B cell (primary cell): ENCODE measurements at regions not wholly inside any gene's neighbourhood (a gene's known extent, or its start where the extent isn't known, plus 50 kb on each side); places are given as distances from the start of the nearest gene placed in this dataset.

Source experiments
- ATAC-seq: fragments of 200-7000 bp; cut with Tn5 transposase; one replicate; pipeline ENCODE4 v1.10.0; 2021; ENCODE audit warnings: low read depth, mild to moderate bottlenecking, moderate number of reproducible peaks, moderate library complexity
- CTCF ChIA-PET: fragments of 350-600 bp; sonication (Branson Sonifier 250); formaldehyde crosslinking; loops from one replicate; lab custom pipeline; 2021; ENCODE audit warnings: antibody characterized with exemption, inconsistent platforms; lab: Charles Lee
- POLR2A ChIA-PET: fragments of 350-600 bp; sonication (Branson Sonifier 250); formaldehyde crosslinking; loops from one replicate; lab custom pipeline; 2021; ENCODE audit warnings: antibody characterized with exemption; lab: Charles Lee
- DNase-seq: peaks from one replicate; pipeline ENCODE4 v3.0.0; 2013
- H2AFZ ChIP-seq: 2 replicates; pipeline ENCODE4 v1.6.1; 2012; ENCODE audit warnings: mild to moderate bottlenecking, low read depth, low read length; ENCODE audit not compliant: insufficient read depth, poor library complexity, severe bottlenecking
- H3K27ac ChIP-seq, 2 donors: 1 replicate in 1 of 2; 2 replicates in 1 of 2; pipeline ENCODE4 v1.5.1; 2012 to 2013; ENCODE audit warnings: low read length in 2 of 2, mild to moderate bottlenecking in 2 of 2, moderate library complexity in 1 of 2
- H3K27me3 ChIP-seq, 4 experiments: fragments of 200-600 bp in 1 of 4; sonication (generic) in 1 of 4; replicated peaks in 1 of 4; 1 replicate in 2 of 4; 2 replicates in 2 of 4; pipeline versions ENCODE4 v1.6.1 to v1.7.0; 2013 to 2016; ENCODE audit warnings: low read length in 3 of 4, mild to moderate bottlenecking in 2 of 4, mixed read lengths in 1 of 4, moderate library complexity in 1 of 4; ENCODE audit not compliant: insufficient read depth in 4 of 4, control insufficient read depth in 3 of 4; ENCODE audit errors: control extremely low read depth in 1 of 4
- H3K36me3 ChIP-seq, 2 experiments: replicated peaks in 1 of 2; 1 replicate in 1 of 2; 2 replicates in 1 of 2; pipeline versions ENCODE4 v1.6.1 to v1.7.1; 2013; ENCODE audit warnings: low read length in 1 of 2; ENCODE audit not compliant: insufficient read depth in 2 of 2, control insufficient read depth in 1 of 2; ENCODE audit errors: control extremely low read depth in 1 of 2, extremely low read depth in 1 of 2
- H3K4me1 ChIP-seq, 2 donors: fragments of 200-600 bp in 1 of 2; sonication (generic) in 1 of 2; 1 replicate in 1 of 2; 2 replicates in 1 of 2; pipeline versions ENCODE4 v1.5.1 to v1.6.1; 2013 to 2017; ENCODE audit warnings: low read length in 2 of 2; ENCODE audit not compliant: control insufficient read depth in 2 of 2, insufficient read depth in 2 of 2
- H3K4me2 ChIP-seq: replicated peaks from 2 replicates; pipeline ENCODE3; 2012; ENCODE audit warnings: mild to moderate bottlenecking, low read depth, low read length; ENCODE audit not compliant: poor library complexity, severe bottlenecking
- H3K4me3 ChIP-seq, 5 experiments: fragments of 200-600 bp in 1 of 5; sonication (generic) in 1 of 5; 1 replicate in 3 of 5; 2 replicates in 2 of 5; pipeline versions ENCODE4 v1.5.1 to v1.7.0; 2011 to 2016; ENCODE audit warnings: low read length in 4 of 5, mild to moderate bottlenecking in 4 of 5, low read depth in 2 of 5, control low read depth in 1 of 5, moderate library complexity in 1 of 5; ENCODE audit not compliant: insufficient read depth in 1 of 5; ENCODE audit errors: control extremely low read depth in 1 of 5, extremely low read depth in 1 of 5
- H3K79me2 ChIP-seq: fragments of 200-600 bp; sonication (generic); one replicate; pipeline ENCODE4 v1.6.0; 2016; ENCODE audit warnings: low read length; ENCODE audit not compliant: control insufficient read depth, insufficient read depth
- H3K9ac ChIP-seq: fragments of 200-600 bp; sonication (generic); 2 replicates; pipeline ENCODE4 v1.6.1; 2017; ENCODE audit warnings: mild to moderate bottlenecking, low read length, moderate library complexity
- H3K9me3 ChIP-seq, 3 donors: one replicate each; pipeline versions ENCODE4 v1.6.1 to v1.7.1; 2013; ENCODE audit warnings: low read length in 2 of 3; ENCODE audit not compliant: control insufficient read depth in 2 of 3, insufficient read depth in 1 of 3; ENCODE audit errors: control extremely low read depth in 1 of 3
- H4K20me1 ChIP-seq: 2 replicates; pipeline ENCODE4 v1.6.0; 2012; ENCODE audit warnings: mild to moderate bottlenecking, low read length; ENCODE audit not compliant: insufficient read depth, control insufficient read depth, poor library complexity, severe bottlenecking
- H3K27ac Mint-ChIP-seq: one replicate; pipeline ENCODE4 v1.8.0; 2021; ENCODE audit warnings: mixed read lengths
- H3K27me3 Mint-ChIP-seq: one replicate; pipeline ENCODE4 v1.8.0; 2021; ENCODE audit warnings: mixed read lengths
- H3K4me1 Mint-ChIP-seq: one replicate; pipeline ENCODE4 v1.8.0; 2021; ENCODE audit warnings: mixed read lengths
- H3K4me3 Mint-ChIP-seq: one replicate; pipeline ENCODE4 v1.8.0; 2021; ENCODE audit warnings: mixed read lengths
- H3K9me3 Mint-ChIP-seq: one replicate; pipeline ENCODE4 v1.8.0; 2022; ENCODE audit warnings: mixed read lengths; ENCODE audit not compliant: insufficient read depth
- CTCF ChIP-seq: fragments of 200-600 bp; IDR thresholded peaks from one replicate; pipeline ENCODE4 v1.8.0; 2022; ENCODE audit warnings: antibody characterized with exemption, mild to moderate bottlenecking
- EZH2 ChIP-seq: IDR thresholded peaks from 2 replicates; pipeline ENCODE4 v1.6.1; 2012; ENCODE audit warnings: borderline replicate concordance, low read depth, mild to moderate bottlenecking, moderate library complexity, low read length; ENCODE audit not compliant: insufficient read depth, poor library complexity, severe bottlenecking
- WGBS: methylation state at CpG from one replicate; pipeline ENCODE4 v1.1.5; 2013; ENCODE audit warnings: missing lambda C conversion rate; ENCODE audit not compliant: insufficient coverage; 5-methylcytosine and 5-hydroxymethylcytosine counted together
- intact Hi-C: fragments of 100-400 bp; cut with micrococcal nuclease; formaldehyde crosslinking; loops from one replicate; pipeline ENCODE4 v1.10.0; 2022

GRCh38 chr2:234768608-234769196 lies 183.1 kb upstream of the SH3BP4 start:
- H3K4me1 Mint-ChIP-seq = no peaks in the 10 kb centered on the region
- no peaks in the 10 kb centered on the region for H3K36me3 ChIP-seq
- no peak overlapping the region for H2AFZ ChIP-seq
- no peak overlapping the region for H3K9ac ChIP-seq
- H3K27ac Mint-ChIP-seq = no peak overlapping the region
- H3K27ac ChIP-seq = no peak overlapping the region
- H3K27me3 ChIP-seq = peaks cover 0 to 5% (median 0%) of the 10 kb centered on the region in 4 experiments
- intact Hi-C loops = no loop called here
- CTCF ChIA-PET = no interaction called here
- no peak overlapping the region for H3K4me3 ChIP-seq
- H3K9me3 Mint-ChIP-seq = no peaks in the 10 kb centered on the region
- DNase-seq = no peak
- H4K20me1 ChIP-seq = no peaks in the 10 kb centered on the region
- no peak for ATAC-seq
- TF ChIP-seq EZH2 (no peak), CTCF (no peak)
- POLR2A ChIA-PET = no interaction called here
- H3K4me1 ChIP-seq = no peaks in the 10 kb centered on the region
- H3K4me3 Mint-ChIP-seq = no peak overlapping the region
- 80% methylated on average over 5 of the region's 9 CpGs for WGBS
- no peaks in the 10 kb centered on the region for H3K9me3 ChIP-seq
- H3K4me2 ChIP-seq = no peak overlapping the region
- H3K79me2 ChIP-seq = no peaks in the 10 kb centered on the region
- H3K27me3 Mint-ChIP-seq = peaks cover 32% of the 10 kb centered on the region

GRCh38 chr2:234765279-234765678 lies 186.5 kb upstream of the SH3BP4 start:
- intact Hi-C loops = no loop called here
- no peak for DNase-seq
- peaks cover 26% of the 10 kb centered on the region for H3K27me3 Mint-ChIP-seq
- CTCF ChIA-PET = no interaction called here
- 95% methylated on average over 4 of the region's 5 CpGs for WGBS
- POLR2A ChIA-PET = no interaction called here
- Histone ChIP-seq H4K20me1 (no peaks in the 10 kb centered on the region), H3K4me3 (no peak overlapping the region), H3K4me1 (no peaks in the 10 kb centered on the region), H2AFZ (no peak overlapping the region), H3K36me3 (no peaks in the 10 kb centered on the region), H3K9me3 (peaks cover 1 to 5% (median 3%) of the 10 kb centered on the region in 3 donors), H3K79me2 (no peaks in the 10 kb centered on the region), H3K4me2 (no peak overlapping the region), H3K27ac (no peak overlapping the region), H3K27me3 (peaks cover 0 to under 1% (median 0%) of the 10 kb centered on the region in 4 experiments), H3K9ac (no peak overlapping the region)
- ATAC-seq = no peak
- H3K9me3 Mint-ChIP-seq = peaks cover 4% of the 10 kb centered on the region
- no peak overlapping the region for H3K27ac Mint-ChIP-seq
- no peak overlapping the region for H3K4me3 Mint-ChIP-seq
- TF ChIP-seq CTCF = no peak
- TF ChIP-seq EZH2 = no peak
- H3K4me1 Mint-ChIP-seq = no peaks in the 10 kb centered on the region
